Cardiac muscle cell (in vitro differentiated cells and primary cell): ENCODE measurements at regions not wholly inside any gene's neighbourhood (a gene's known extent, or its start where the extent isn't known, plus 50 kb on each side); places are given as distances from the start of the nearest gene placed in this dataset.

Experiments used
- DNase-seq, 2 donors: peaks; one replicate each; pipeline versions ENCODE4 v3.0.0 to v3.0.0-alpha.2; 2010 to 2017; ENCODE audit warnings: low read depth in 1 of 2, low spot score in 1 of 2
- H3K27ac ChIP-seq: fragments of 200-600 bp; sonication (generic); 2 replicates; pipeline ENCODE4 v1.5.1; 2016
- H3K27me3 ChIP-seq: fragments of 200-600 bp; sonication (generic); 2 replicates; pipeline ENCODE4 v1.6.0; 2016; ENCODE audit warnings: control low read depth
- H3K36me3 ChIP-seq: fragments of 200-600 bp; sonication (generic); 2 replicates; pipeline ENCODE4 v1.5.1; 2016; ENCODE audit warnings: control low read depth
- H3K4me1 ChIP-seq: fragments of 200-600 bp; sonication (generic); 2 replicates; pipeline ENCODE4 v1.8.1; 2017; ENCODE audit warnings: low read depth, mild to moderate bottlenecking, mixed run types
- H3K4me3 ChIP-seq: fragments of 200-600 bp; sonication (generic); 2 replicates; pipeline ENCODE4 v1.5.1; 2016; ENCODE audit warnings: mild to moderate bottlenecking
- H3K9me3 ChIP-seq: fragments of 200-600 bp; sonication (generic); 2 replicates; pipeline ENCODE4 v1.5.1; 2017; ENCODE audit warnings: low read depth, mild to moderate bottlenecking, control low read depth
- TF ChIP-seq, protein P1 (sequence below): IDR thresholded peaks from 2 replicates; pipeline ENCODE4 v1.5.1; 2012; ENCODE audit warnings: low read depth, mild to moderate bottlenecking, low read length

GRCh38 chr2:128490321-128490720, 171.7 kb upstream of the HS6ST1 start:
- Histone ChIP-seq H3K27ac (no peak overlapping the region), H3K27me3 (no peaks in the 10 kb centered on the region), H3K9me3 (no peaks in the 10 kb centered on the region), H3K4me3 (no peak overlapping the region), H3K36me3 (no peaks in the 10 kb centered on the region), H3K4me1 (peaks cover 28% of the 10 kb centered on the region)
- TF ChIP-seq, protein P1, sequence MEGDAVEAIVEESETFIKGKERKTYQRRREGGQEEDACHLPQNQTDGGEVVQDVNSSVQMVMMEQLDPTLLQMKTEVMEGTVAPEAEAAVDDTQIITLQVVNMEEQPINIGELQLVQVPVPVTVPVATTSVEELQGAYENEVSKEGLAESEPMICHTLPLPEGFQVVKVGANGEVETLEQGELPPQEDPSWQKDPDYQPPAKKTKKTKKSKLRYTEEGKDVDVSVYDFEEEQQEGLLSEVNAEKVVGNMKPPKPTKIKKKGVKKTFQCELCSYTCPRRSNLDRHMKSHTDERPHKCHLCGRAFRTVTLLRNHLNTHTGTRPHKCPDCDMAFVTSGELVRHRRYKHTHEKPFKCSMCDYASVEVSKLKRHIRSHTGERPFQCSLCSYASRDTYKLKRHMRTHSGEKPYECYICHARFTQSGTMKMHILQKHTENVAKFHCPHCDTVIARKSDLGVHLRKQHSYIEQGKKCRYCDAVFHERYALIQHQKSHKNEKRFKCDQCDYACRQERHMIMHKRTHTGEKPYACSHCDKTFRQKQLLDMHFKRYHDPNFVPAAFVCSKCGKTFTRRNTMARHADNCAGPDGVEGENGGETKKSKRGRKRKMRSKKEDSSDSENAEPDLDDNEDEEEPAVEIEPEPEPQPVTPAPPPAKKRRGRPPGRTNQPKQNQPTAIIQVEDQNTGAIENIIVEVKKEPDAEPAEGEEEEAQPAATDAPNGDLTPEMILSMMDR = no peak
- DNase-seq = no peak

- H3K4me3 ChIP-seq = no peak overlapping the region
- no peaks in the 10 kb centered on the region for H3K36me3 ChIP-seq
- H3K9me3 ChIP-seq = no peaks in the 10 kb centered on the region
- no peak overlapping the region for H3K27ac ChIP-seq
- H3K27me3 ChIP-seq = no peaks in the 10 kb centered on the region
- H3K4me1 ChIP-seq = peaks cover 30% of the 10 kb centered on the region
- TF ChIP-seq, protein P1 = no peak
- no peak for DNase-seq
These were observed 172.4 kb upstream of the HS6ST1 start for GRCh38 chr2:128490881-128491691.

DNA sequence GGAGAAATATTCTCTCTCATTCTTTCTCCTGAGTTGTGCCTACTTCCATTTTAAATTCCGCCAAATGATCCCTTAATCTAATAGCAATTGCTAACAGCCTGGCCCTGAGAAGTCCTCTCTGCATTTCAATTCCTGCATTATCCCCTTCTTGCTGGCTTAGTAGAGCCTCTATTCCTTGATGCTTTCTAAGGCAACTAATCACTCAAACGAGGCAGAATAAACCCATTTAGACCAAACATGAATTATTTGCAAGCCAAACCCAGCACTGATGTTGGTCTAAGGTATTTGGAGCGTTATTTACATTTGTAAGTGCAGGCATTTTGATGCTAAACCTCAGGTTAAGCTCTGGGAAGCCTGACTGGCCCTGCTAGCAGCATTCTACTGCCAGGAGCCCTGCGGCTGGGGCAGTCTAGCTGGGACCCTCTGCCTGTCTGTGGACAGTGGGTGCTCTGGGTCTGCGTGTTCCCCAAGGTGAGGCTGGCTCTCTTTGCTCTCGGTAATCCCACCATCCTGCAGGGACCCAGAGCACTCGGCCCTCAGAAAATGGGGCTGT, 173.1 kb upstream of the HS6ST1 start:
- TF ChIP-seq, protein P1 = no peak
- Histone ChIP-seq H3K27me3 (no peaks in the 10 kb centered on the region), H3K4me1 (peaks cover 30% of the 10 kb centered on the region), H3K27ac (no peak overlapping the region), H3K4me3 (no peak overlapping the region), H3K36me3 (no peaks in the 10 kb centered on the region), H3K9me3 (no peaks in the 10 kb centered on the region)
- no peak for DNase-seq

- DNase-seq = no peak
- H3K4me3 ChIP-seq = no peak overlapping the region
- H3K27me3 ChIP-seq = no peaks in the 10 kb centered on the region
- TF ChIP-seq, protein P1 = no peak
- H3K4me1 ChIP-seq = peaks cover 27% of the 10 kb centered on the region
- no peaks in the 10 kb centered on the region for H3K9me3 ChIP-seq
- H3K27ac ChIP-seq = no peak overlapping the region
- no peaks in the 10 kb centered on the region for H3K36me3 ChIP-seq
These were observed 174.5 kb upstream of the HS6ST1 start for GRCh38 chr2:128492966-128493811.

DNA sequence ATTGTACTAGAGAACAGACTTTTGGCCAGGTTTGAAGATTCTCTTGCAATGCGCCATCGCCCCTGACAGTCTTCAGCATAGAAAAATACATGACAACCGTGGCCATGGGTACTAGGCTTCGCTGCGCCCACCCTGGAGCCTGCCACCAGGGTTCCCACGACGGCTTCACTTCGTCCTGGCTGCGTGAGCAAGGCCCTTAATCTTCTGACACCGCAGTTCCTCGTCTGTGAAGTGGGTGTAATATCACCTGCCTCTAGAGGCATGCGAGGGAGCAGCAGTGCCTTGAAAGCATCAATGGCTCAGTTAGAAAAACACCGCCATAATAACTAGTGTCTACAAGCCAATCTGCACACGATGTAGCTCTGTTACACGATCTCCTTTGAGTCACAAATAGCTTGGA, 175.2 kb upstream of the HS6ST1 start:
- Histone ChIP-seq H3K4me3 (no peak overlapping the region), H3K4me1 (peaks cover 25% of the 10 kb centered on the region), H3K27ac (peak overlapping the region; percentile 63), H3K36me3 (no peaks in the 10 kb centered on the region), H3K9me3 (no peaks in the 10 kb centered on the region), H3K27me3 (no peaks in the 10 kb centered on the region)
- no peak for DNase-seq
- TF ChIP-seq, protein P1 = no peak
